ENCODE measurements at regions not wholly inside any gene's neighbourhood (a gene's known extent, or its start where the extent isn't known, plus 50 kb on each side); places are given as distances from the start of the nearest gene placed in this dataset.
"Not testable (repeated sequence)": the region's sequence is repeated elsewhere in the genome, so short reads cannot be mapped to it uniquely, and the experiment has no call there.

DNA sequence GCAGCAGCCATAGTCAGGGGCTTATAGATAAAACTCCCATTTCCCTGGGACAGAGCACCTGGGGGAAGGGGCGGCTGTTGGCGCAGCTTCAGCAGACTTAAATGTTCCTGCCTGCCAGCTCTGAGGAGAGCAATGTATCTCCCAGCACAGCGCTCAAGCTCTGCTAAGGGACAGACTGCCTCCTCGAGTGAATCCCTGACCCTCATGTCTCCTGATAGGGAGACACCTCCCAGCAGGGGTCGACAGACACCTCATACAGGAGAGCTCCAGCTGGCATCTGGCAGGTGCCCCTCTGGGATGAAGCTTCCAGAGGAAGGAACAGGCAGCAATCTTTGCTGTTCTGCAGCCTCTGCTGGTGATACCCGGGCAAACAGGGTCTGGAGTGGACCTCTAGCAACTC, 189.3 kb upstream of the EGLN3 start:
- H3K27ac ChIP-seq (ENCODE audit: extremely low read depth, low read depth, low read length); H3K36me3 ChIP-seq (ENCODE audit: control insufficient read depth, insufficient read depth, low read length); H3K27me3 ChIP-seq (ENCODE audit: control insufficient read depth in 2 of 2, insufficient read depth in 2 of 2, low read length in 2 of 2); in situ Hi-C loops (cut with MboI); H3K4me3 ChIP-seq; H3K9me3 ChIP-seq (replicated peaks; ENCODE audit: control insufficient read depth, insufficient read depth, low read depth, low read length); H3K79me2 ChIP-seq (ENCODE audit: control insufficient read depth, insufficient read depth, low read length); H3K9me1 ChIP-seq (ENCODE audit: control insufficient read depth, insufficient read depth, low read length); DNase-seq (ENCODE audit: extremely low read depth in 1 of 4, low spot score in 3 of 4); FAIRE-seq; CTCF ChIA-PET (ENCODE audit: low intra/inter-chr PET ratio); H4K20me1 ChIP-seq (replicated peaks; ENCODE audit: control insufficient read depth, insufficient read depth, low read length); H3K4me1 ChIP-seq (replicated peaks in 1 of 2; ENCODE audit: control insufficient read depth in 2 of 2, insufficient read depth in 2 of 2, low read length in 2 of 2); BruUV-seq (replicated peaks): not testable (repeated sequence)
- Histone ChIP-seq H3K4me2 (ENCODE audit: insufficient read depth, low read length) (peak overlapping the region; percentile 62), H2AFZ (ENCODE audit: low read depth, low read length) (peak overlapping the region; percentile 90), H3K9ac (ENCODE audit: insufficient read depth in 1 of 2, low read depth in 2 of 2, low read length in 2 of 2) (peak overlapping the region in 1 of 2 experiments; percentile 68; a peak in 1 of 4 replicates)
- WGBS (ENCODE audit: insufficient coverage, low coverage, missing lambda C conversion rate): 0% methylated on average over 2 of the region's 6 CpGs
- intact Hi-C loops (cut with micrococcal nuclease): loop anchor here (5.0 kb wide), 1 partner anchor 87 kb away; no protein-coding TSS in a partner anchor
- TF ChIP-seq FOXJ2 (tag; IDR thresholded peaks at IDR 0.05): 0 out of 2 replicates have a peak, but pooled peaks have one; percentile 5
- 0 out of 2 replicates have a peak, but pooled peaks have one; percentile 0 for TF ChIP-seq EP400 (IDR thresholded peaks at IDR 0.05)
- TF ChIP-seq L3MBTL2 (IDR thresholded peaks at IDR 0.05): peak; percentile 35; the same call in 1 of the 2 replicates
- TF ChIP-seq, protein P1, sequence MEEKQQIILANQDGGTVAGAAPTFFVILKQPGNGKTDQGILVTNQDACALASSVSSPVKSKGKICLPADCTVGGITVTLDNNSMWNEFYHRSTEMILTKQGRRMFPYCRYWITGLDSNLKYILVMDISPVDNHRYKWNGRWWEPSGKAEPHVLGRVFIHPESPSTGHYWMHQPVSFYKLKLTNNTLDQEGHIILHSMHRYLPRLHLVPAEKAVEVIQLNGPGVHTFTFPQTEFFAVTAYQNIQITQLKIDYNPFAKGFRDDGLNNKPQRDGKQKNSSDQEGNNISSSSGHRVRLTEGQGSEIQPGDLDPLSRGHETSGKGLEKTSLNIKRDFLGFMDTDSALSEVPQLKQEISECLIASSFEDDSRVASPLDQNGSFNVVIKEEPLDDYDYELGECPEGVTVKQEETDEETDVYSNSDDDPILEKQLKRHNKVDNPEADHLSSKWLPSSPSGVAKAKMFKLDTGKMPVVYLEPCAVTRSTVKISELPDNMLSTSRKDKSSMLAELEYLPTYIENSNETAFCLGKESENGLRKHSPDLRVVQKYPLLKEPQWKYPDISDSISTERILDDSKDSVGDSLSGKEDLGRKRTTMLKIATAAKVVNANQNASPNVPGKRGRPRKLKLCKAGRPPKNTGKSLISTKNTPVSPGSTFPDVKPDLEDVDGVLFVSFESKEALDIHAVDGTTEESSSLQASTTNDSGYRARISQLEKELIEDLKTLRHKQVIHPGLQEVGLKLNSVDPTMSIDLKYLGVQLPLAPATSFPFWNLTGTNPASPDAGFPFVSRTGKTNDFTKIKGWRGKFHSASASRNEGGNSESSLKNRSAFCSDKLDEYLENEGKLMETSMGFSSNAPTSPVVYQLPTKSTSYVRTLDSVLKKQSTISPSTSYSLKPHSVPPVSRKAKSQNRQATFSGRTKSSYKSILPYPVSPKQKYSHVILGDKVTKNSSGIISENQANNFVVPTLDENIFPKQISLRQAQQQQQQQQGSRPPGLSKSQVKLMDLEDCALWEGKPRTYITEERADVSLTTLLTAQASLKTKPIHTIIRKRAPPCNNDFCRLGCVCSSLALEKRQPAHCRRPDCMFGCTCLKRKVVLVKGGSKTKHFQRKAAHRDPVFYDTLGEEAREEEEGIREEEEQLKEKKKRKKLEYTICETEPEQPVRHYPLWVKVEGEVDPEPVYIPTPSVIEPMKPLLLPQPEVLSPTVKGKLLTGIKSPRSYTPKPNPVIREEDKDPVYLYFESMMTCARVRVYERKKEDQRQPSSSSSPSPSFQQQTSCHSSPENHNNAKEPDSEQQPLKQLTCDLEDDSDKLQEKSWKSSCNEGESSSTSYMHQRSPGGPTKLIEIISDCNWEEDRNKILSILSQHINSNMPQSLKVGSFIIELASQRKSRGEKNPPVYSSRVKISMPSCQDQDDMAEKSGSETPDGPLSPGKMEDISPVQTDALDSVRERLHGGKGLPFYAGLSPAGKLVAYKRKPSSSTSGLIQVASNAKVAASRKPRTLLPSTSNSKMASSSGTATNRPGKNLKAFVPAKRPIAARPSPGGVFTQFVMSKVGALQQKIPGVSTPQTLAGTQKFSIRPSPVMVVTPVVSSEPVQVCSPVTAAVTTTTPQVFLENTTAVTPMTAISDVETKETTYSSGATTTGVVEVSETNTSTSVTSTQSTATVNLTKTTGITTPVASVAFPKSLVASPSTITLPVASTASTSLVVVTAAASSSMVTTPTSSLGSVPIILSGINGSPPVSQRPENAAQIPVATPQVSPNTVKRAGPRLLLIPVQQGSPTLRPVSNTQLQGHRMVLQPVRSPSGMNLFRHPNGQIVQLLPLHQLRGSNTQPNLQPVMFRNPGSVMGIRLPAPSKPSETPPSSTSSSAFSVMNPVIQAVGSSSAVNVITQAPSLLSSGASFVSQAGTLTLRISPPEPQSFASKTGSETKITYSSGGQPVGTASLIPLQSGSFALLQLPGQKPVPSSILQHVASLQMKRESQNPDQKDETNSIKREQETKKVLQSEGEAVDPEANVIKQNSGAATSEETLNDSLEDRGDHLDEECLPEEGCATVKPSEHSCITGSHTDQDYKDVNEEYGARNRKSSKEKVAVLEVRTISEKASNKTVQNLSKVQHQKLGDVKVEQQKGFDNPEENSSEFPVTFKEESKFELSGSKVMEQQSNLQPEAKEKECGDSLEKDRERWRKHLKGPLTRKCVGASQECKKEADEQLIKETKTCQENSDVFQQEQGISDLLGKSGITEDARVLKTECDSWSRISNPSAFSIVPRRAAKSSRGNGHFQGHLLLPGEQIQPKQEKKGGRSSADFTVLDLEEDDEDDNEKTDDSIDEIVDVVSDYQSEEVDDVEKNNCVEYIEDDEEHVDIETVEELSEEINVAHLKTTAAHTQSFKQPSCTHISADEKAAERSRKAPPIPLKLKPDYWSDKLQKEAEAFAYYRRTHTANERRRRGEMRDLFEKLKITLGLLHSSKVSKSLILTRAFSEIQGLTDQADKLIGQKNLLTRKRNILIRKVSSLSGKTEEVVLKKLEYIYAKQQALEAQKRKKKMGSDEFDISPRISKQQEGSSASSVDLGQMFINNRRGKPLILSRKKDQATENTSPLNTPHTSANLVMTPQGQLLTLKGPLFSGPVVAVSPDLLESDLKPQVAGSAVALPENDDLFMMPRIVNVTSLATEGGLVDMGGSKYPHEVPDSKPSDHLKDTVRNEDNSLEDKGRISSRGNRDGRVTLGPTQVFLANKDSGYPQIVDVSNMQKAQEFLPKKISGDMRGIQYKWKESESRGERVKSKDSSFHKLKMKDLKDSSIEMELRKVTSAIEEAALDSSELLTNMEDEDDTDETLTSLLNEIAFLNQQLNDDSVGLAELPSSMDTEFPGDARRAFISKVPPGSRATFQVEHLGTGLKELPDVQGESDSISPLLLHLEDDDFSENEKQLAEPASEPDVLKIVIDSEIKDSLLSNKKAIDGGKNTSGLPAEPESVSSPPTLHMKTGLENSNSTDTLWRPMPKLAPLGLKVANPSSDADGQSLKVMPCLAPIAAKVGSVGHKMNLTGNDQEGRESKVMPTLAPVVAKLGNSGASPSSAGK (IDR thresholded peaks at IDR 0.05): peak; percentile 20; the same call in 1 of the 2 replicates
- 0 out of 2 replicates have a peak, but pooled peaks have one; percentile 13 for TF ChIP-seq CBFA2T2 (conservative IDR thresholded peaks at IDR 0.05)
- POLR2A ChIA-PET: interaction anchor here (1.0 to 1.4 kb wide), 3 partner anchors 8 to 24 kb away, joined by 3 read pairs; no protein-coding TSS in a partner anchor
- peak; percentile 28; the same call in 2 of the 3 replicates for ATAC-seq

Measured in K562 (cell line).